ENCODE measurements at regions not wholly inside any gene's neighbourhood (a gene's known extent, or its start where the extent isn't known, plus 50 kb on each side); places are given as distances from the start of the nearest gene placed in this dataset.

- no TSS peak for BruUV-seq (replicated peaks)
- intact Hi-C loops (cut with micrococcal nuclease; ENCODE audit: unreplicated experiment) = no loop called here
- Mint-ChIP-seq H3K27me3 (ENCODE audit: unreplicated experiment) (no peaks in the 10 kb centered on the region), H3K4me3 (ENCODE audit: low read depth, unreplicated experiment) (no peak overlapping the region), H3K36me3 (ENCODE audit: insufficient read depth, unreplicated experiment) (no peaks in the 10 kb centered on the region), H3K4me1 (ENCODE audit: low read depth, unreplicated experiment) (no peaks in the 10 kb centered on the region), H3K9me3 (ENCODE audit: low read depth, unreplicated experiment) (peaks cover 3% of the 10 kb centered on the region), H3K27ac (ENCODE audit: unreplicated experiment) (no peak overlapping the region)
- no peak for DNase-seq
- TF ChIP-seq, protein P1, sequence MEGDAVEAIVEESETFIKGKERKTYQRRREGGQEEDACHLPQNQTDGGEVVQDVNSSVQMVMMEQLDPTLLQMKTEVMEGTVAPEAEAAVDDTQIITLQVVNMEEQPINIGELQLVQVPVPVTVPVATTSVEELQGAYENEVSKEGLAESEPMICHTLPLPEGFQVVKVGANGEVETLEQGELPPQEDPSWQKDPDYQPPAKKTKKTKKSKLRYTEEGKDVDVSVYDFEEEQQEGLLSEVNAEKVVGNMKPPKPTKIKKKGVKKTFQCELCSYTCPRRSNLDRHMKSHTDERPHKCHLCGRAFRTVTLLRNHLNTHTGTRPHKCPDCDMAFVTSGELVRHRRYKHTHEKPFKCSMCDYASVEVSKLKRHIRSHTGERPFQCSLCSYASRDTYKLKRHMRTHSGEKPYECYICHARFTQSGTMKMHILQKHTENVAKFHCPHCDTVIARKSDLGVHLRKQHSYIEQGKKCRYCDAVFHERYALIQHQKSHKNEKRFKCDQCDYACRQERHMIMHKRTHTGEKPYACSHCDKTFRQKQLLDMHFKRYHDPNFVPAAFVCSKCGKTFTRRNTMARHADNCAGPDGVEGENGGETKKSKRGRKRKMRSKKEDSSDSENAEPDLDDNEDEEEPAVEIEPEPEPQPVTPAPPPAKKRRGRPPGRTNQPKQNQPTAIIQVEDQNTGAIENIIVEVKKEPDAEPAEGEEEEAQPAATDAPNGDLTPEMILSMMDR (IDR thresholded peaks at IDR 0.05; ENCODE audit: unreplicated experiment) = no peak
- CTCF ChIA-PET = no interaction called here
These were observed 676.6 kb upstream of the GCFC2 start for GRCh38 chr2:76387294-76387693.

DNA sequence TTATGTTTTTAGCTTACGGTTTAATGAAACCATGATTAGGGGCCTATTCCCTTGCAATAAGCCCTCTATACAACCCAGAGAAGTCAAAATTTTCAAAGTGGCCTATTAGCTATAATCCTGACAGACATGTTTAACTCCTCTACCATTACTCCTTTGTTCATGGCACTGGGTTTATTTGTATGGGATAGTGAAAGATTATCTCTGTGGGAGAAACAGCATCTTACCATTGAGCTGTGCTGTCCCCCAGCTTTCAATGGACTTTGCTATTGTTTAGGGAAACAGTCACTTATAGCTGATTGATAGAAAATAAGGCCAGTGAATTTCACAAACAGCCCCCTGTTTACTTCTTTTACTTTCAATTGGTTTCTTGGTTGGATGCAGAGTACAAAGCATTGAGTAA lies 675.2 kb upstream of the GCFC2 start:
- DNase-seq = no peak
- BruUV-seq (replicated peaks) = no TSS peak
- intact Hi-C loops (cut with micrococcal nuclease; ENCODE audit: unreplicated experiment) = no loop called here
- no peaks in the 10 kb centered on the region for H3K4me1 Mint-ChIP-seq (ENCODE audit: low read depth, unreplicated experiment)
- no peaks in the 10 kb centered on the region for H3K36me3 Mint-ChIP-seq (ENCODE audit: insufficient read depth, unreplicated experiment)
- H3K4me3 Mint-ChIP-seq (ENCODE audit: low read depth, unreplicated experiment) = no peak overlapping the region
- TF ChIP-seq, protein P1 (IDR thresholded peaks at IDR 0.05; ENCODE audit: unreplicated experiment) = no peak
- peaks cover 3% of the 10 kb centered on the region for H3K9me3 Mint-ChIP-seq (ENCODE audit: low read depth, unreplicated experiment)
- H3K27me3 Mint-ChIP-seq (ENCODE audit: unreplicated experiment) = no peaks in the 10 kb centered on the region
- CTCF ChIA-PET = no interaction called here
- no peak overlapping the region for H3K27ac Mint-ChIP-seq (ENCODE audit: unreplicated experiment)

DNA sequence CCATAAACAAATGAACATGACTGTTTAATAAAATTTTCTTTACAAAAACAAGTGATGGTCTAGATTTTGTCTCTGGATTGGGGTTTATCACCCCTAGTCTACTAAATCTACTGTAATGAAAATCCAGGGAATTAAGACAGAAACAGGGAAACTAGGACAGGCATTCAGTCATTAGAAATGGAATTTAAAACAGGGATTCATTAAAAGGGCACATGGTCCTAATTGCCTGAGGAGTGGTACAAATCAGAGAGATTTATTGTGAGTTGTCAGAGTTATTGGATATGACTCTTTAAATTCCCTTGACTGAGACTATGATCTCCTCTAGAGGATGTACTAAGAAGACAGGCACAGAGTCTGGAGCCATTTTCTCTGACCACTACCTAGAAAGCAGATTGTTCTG lies 670.9 kb upstream of the GCFC2 start:
- intact Hi-C loops (cut with micrococcal nuclease; ENCODE audit: unreplicated experiment) = no loop called here
- H3K9me3 Mint-ChIP-seq (ENCODE audit: low read depth, unreplicated experiment) = peaks cover 9% of the 10 kb centered on the region
- CTCF ChIA-PET = no interaction called here
- no peak overlapping the region for H3K27ac Mint-ChIP-seq (ENCODE audit: unreplicated experiment)
- TF ChIP-seq, protein P1 (IDR thresholded peaks at IDR 0.05; ENCODE audit: unreplicated experiment) = no peak
- no peak for DNase-seq
- H3K36me3 Mint-ChIP-seq (ENCODE audit: insufficient read depth, unreplicated experiment) = no peaks in the 10 kb centered on the region
- no TSS peak for BruUV-seq (replicated peaks)
- no peaks in the 10 kb centered on the region for H3K4me1 Mint-ChIP-seq (ENCODE audit: low read depth, unreplicated experiment)
- no peaks in the 10 kb centered on the region for H3K27me3 Mint-ChIP-seq (ENCODE audit: unreplicated experiment)
- H3K4me3 Mint-ChIP-seq (ENCODE audit: low read depth, unreplicated experiment) = no peak overlapping the region

DNA sequence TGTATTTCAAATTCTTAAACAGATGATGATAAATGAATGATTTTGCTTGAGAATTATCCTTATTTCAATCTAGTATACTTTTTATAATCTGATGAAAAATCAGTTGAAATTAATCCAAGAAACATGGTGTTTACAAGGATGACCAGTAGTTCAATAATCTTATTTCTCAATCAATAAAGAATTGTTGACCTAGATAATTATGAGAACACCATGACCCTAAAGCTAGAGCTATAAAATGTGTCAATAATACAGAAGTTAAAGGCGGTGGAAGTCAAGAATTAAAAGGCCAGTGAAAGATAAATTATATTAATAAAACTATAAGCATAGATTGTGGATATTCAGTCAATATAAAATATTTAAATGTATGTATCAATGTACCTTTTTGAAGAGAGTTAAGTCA lies 667.4 kb upstream of the GCFC2 start:
- H3K27ac Mint-ChIP-seq (ENCODE audit: unreplicated experiment) = no peak overlapping the region
- H3K4me3 Mint-ChIP-seq (ENCODE audit: low read depth, unreplicated experiment) = no peak overlapping the region
- no peaks in the 10 kb centered on the region for H3K27me3 Mint-ChIP-seq (ENCODE audit: unreplicated experiment)
- H3K36me3 Mint-ChIP-seq (ENCODE audit: insufficient read depth, unreplicated experiment) = no peaks in the 10 kb centered on the region
- BruUV-seq (replicated peaks) = no TSS peak
- TF ChIP-seq, protein P1 (IDR thresholded peaks at IDR 0.05; ENCODE audit: unreplicated experiment) = no peak
- intact Hi-C loops (cut with micrococcal nuclease; ENCODE audit: unreplicated experiment) = no loop called here
- DNase-seq = no peak
- CTCF ChIA-PET = no interaction called here
- H3K4me1 Mint-ChIP-seq (ENCODE audit: low read depth, unreplicated experiment) = no peaks in the 10 kb centered on the region
- H3K9me3 Mint-ChIP-seq (ENCODE audit: low read depth, unreplicated experiment) = peaks cover 6% of the 10 kb centered on the region

- intact Hi-C loops (cut with micrococcal nuclease; ENCODE audit: unreplicated experiment) = no loop called here
- TF ChIP-seq, protein P1 (IDR thresholded peaks at IDR 0.05; ENCODE audit: unreplicated experiment) = no peak
- no TSS peak for BruUV-seq (replicated peaks)
- CTCF ChIA-PET = no interaction called here
- H3K4me3 Mint-ChIP-seq (ENCODE audit: low read depth, unreplicated experiment) = no peak overlapping the region
- H3K27me3 Mint-ChIP-seq (ENCODE audit: unreplicated experiment) = no peaks in the 10 kb centered on the region
- no peak for DNase-seq
- no peaks in the 10 kb centered on the region for H3K36me3 Mint-ChIP-seq (ENCODE audit: insufficient read depth, unreplicated experiment)
- no peaks in the 10 kb centered on the region for H3K4me1 Mint-ChIP-seq (ENCODE audit: low read depth, unreplicated experiment)
- H3K27ac Mint-ChIP-seq (ENCODE audit: unreplicated experiment) = no peak overlapping the region
- peaks cover 23% of the 10 kb centered on the region for H3K9me3 Mint-ChIP-seq (ENCODE audit: low read depth, unreplicated experiment)
These were observed 630.7 kb upstream of the GCFC2 start for GRCh38 chr2:76341439-76341838.

All from Calu3 (cell line).